ES-I3 (cell line): ENCODE measurements at regions not wholly inside any gene's neighbourhood (a gene's known extent, or its start where the extent isn't known, plus 50 kb on each side); places are given as distances from the start of the nearest gene placed in this dataset.

Source experiments
- H3K36me3 ChIP-seq: 2 replicates; pipeline ENCODE4 v1.6.1; 2013; ENCODE audit warnings: mild to moderate bottlenecking, low read length, control low read depth, moderate library complexity; ENCODE audit not compliant: insufficient read depth
- H3K4me1 ChIP-seq: 2 replicates; pipeline ENCODE4 v1.6.1; 2013; ENCODE audit warnings: mild to moderate bottlenecking, control low read depth, low read length; ENCODE audit not compliant: insufficient read depth
- H3K9ac ChIP-seq: 2 replicates; pipeline ENCODE4 v1.6.1; 2013; ENCODE audit warnings: low read depth, mild to moderate bottlenecking, low read length, moderate library complexity
- H3K9me3 ChIP-seq: 2 replicates; pipeline ENCODE4 v1.6.1; 2013; ENCODE audit warnings: mild to moderate bottlenecking, low read length, moderate library complexity; ENCODE audit not compliant: control insufficient read depth, insufficient read depth

- H3K36me3 ChIP-seq, result no peaks in the 10 kb centered on the region
- H3K9me3 ChIP-seq, result no peaks in the 10 kb centered on the region
- H3K4me1 ChIP-seq, result peaks cover 20% of the 10 kb centered on the region
- H3K9ac ChIP-seq, result no peak overlapping the region
Measured at GRCh38 chr4:138696771-138697170, 318.8 kb upstream of the NOCT start.

GRCh38 chr4:138696058-138696457, 319.5 kb upstream of the NOCT start:
- Histone ChIP-seq H3K9me3 (no peaks in the 10 kb centered on the region), H3K4me1 (peaks cover 20% of the 10 kb centered on the region)

GRCh38 chr4:138693526-138693925, 322.1 kb upstream of the NOCT start:
- Histone ChIP-seq H3K36me3 (no peaks in the 10 kb centered on the region), H3K9ac (no peak overlapping the region), H3K9me3 (no peaks in the 10 kb centered on the region), H3K4me1 (peaks cover 20% of the 10 kb centered on the region)

More at GRCh38 chr4:138696058-138696457, 319.5 kb upstream of the NOCT start:
- Histone ChIP-seq H3K36me3 (no peaks in the 10 kb centered on the region), H3K9ac (no peak overlapping the region)

GRCh38 chr4:138692411-138692810, 323.2 kb upstream of the NOCT start:
- Histone ChIP-seq H3K9ac (no peak overlapping the region), H3K9me3 (no peaks in the 10 kb centered on the region), H3K4me1 (peaks cover 14% of the 10 kb centered on the region), H3K36me3 (no peaks in the 10 kb centered on the region)

DNA sequence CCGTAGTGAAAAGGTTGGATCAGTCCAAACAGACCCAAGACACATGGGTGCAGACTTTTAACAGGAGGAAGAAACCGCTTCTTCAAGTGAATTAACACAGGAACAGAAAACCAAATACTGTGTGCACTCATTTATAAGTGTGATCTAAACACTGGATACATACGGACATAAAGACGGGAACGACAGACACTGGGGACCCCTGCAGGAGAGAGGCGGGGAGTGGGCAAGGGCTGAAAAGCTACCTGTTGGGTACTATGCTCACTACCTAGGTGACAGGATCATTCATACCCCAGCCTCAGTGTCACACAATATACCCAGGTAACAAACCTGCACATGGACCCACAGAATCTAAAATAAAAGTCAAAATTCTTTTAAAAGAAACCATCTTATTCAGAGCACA, 326.0 kb upstream of the NOCT start:
- no peaks in the 10 kb centered on the region for H3K36me3 ChIP-seq
- no peaks in the 10 kb centered on the region for H3K4me1 ChIP-seq
- no peaks in the 10 kb centered on the region for H3K9me3 ChIP-seq
- no peak overlapping the region for H3K9ac ChIP-seq

- Histone ChIP-seq H3K9me3 (no peaks in the 10 kb centered on the region), H3K36me3 (no peaks in the 10 kb centered on the region), H3K4me1 (no peaks in the 10 kb centered on the region), H3K9ac (no peak overlapping the region)
Measured at GRCh38 chr4:138689187-138689586, 326.4 kb upstream of the NOCT start.

DNA sequence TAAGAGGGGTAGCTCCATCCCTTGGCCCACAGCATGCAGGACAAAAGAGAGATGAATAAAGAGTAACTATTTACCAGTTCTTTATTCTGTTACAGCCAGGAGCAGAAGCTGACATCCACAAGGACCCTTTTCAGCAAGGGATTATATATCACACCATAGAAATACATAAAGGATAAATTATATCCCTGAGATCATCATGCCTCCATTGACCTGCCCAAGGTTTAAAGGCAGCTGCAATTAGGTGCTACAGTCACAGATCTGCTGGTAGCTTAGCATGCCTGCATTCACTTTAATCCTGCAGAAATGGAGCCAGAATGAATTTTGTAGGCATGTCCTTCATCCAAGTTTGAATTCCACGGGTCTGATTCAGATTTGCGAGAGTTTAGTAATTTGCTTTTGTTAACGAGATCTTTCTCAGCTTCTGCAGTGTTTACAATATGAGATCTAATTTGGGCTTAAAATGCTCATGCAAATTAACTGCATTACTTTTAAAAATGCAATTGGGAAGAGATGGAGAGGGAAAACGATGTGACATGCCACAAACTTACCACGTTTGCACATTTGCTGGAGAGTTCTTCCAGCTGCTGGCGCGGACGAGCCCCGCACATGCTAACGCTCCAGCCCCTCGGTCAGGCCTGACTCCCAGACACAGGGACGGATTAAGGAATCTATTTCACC, 327.0 kb upstream of the NOCT start:
- Histone ChIP-seq H3K36me3 (no peaks in the 10 kb centered on the region), H3K9ac (no peak overlapping the region), H3K4me1 (no peaks in the 10 kb centered on the region), H3K9me3 (no peaks in the 10 kb centered on the region)

- no peaks in the 10 kb centered on the region; the same call in 1 of the 2 replicates for H3K4me1 ChIP-seq
- no peaks in the 10 kb centered on the region for H3K9me3 ChIP-seq
- no peak overlapping the region for H3K9ac ChIP-seq
- H3K36me3 ChIP-seq, result no peaks in the 10 kb centered on the region
Measured at GRCh38 chr4:138686106-138686835, 329.3 kb upstream of the NOCT start.

DNA sequence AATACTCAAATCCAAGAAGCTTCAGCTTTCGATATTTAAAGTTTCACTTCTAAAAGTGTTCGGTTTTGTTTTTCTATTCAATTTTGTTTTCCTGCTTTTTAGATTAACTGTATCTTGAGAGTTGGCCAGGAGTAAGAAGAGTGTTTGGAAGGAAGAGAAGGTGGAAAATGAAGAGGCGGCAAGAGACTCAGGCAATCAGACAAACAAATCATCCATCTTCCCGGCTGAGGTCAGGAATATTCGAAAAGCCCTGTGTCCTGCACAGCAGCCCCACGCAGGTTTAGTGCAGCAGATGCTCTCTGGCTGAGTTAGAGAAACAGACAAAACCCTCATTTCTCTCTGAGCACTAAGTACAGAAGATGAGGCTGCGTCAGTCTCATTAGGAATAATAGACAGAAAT, 330.3 kb upstream of the NOCT start:
- H3K9ac ChIP-seq, result no peak overlapping the region

GRCh38 chr4:138680989-138681604, 334.5 kb upstream of the NOCT start:
- Histone ChIP-seq H3K36me3 (no peaks in the 10 kb centered on the region), H3K9me3 (no peaks in the 10 kb centered on the region), H3K4me1 (peaks cover 17% of the 10 kb centered on the region), H3K9ac (no peak overlapping the region)

More for the DNA sequence above, 330.3 kb upstream of the NOCT start:
- H3K9me3 ChIP-seq, result no peaks in the 10 kb centered on the region
- no peaks in the 10 kb centered on the region for H3K36me3 ChIP-seq
- H3K4me1 ChIP-seq, result peaks cover 3% of the 10 kb centered on the region; the same call in 1 of the 2 replicates

DNA sequence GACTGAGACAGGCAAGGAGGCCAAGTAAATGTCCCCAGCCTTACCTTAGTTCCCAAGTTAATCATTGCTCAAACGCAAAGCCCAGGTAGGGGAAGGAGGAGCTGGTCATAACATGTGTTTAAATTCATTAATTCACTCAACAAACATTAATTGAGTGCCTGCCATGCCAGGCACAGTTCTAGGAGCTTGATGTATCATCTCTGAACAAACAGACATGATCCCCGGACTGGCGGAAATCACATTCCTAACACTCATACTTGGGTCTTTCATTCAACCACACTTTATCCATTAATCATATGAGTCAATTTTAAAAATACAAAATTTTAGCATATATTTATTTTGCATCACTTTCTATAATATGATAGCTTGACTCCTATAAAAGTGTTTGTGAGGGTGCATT, 335.3 kb upstream of the NOCT start:
- Histone ChIP-seq H3K4me1 (peaks cover 17% of the 10 kb centered on the region), H3K9me3 (no peaks in the 10 kb centered on the region), H3K9ac (no peak overlapping the region), H3K36me3 (no peaks in the 10 kb centered on the region)

DNA sequence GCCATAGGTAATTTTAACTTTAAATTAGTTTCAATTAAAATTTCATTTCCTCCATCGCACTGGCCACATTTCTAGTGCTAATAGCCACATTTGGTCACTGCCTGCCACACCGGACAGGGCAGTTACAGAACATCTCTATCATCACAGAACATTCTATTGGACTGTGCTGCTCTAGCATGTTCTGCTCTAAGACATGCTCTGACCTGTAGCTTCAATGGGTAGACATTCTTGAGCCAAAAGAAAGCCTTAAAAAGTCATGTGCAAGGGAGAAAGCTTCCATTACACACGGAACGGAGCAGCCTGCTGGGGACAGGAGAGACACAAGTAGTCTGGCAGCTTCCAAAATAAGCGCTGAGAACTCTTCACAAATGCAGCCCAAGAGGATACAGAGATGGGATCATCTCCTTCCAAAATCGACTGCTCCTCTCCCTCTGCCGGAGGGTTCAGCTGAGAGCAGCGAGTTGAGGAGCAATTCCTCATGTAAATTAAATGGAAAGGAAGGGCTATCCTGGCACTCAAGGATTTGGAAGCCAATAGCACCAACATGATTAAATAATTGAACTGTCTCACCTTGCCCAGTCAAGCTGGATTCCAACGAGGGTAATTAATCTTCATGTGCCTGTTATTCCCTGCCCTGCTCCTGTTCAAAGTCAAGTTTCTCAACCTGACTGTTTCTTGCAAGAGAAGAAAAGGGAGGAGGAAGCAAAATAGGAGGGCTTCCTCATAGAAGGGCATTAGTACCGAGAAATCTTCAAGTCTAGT, 336.4 kb upstream of the NOCT start:
- H3K9ac ChIP-seq, result no peak overlapping the region
- no peaks in the 10 kb centered on the region for H3K36me3 ChIP-seq
- H3K9me3 ChIP-seq, result no peaks in the 10 kb centered on the region
- peaks cover 17% of the 10 kb centered on the region for H3K4me1 ChIP-seq

GRCh38 chr4:138677748-138678147, 337.8 kb upstream of the NOCT start:
- H3K9me3 ChIP-seq, result no peaks in the 10 kb centered on the region
- no peaks in the 10 kb centered on the region for H3K36me3 ChIP-seq
- peaks cover 19% of the 10 kb centered on the region for H3K4me1 ChIP-seq
- no peak overlapping the region for H3K9ac ChIP-seq

DNA sequence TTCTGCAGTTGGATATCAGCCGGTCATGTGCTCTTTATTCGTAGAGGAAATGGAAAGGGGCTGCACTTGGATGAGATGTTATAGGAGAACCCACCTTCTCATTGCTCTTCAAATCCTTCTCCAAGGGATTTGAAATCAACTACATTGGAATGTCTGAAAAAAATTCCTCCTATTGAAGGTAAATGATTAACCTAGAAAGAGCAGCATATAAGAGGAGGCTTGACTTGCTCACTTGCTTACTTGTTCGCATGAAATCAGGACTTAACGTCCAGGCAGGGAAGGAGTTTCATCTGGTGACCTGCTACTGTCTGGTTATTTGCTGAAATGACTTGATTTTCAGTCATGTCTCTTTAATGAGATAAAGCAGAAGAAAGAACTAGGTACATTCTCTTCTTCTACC, 338.4 kb upstream of the NOCT start:
- H3K36me3 ChIP-seq, result no peaks in the 10 kb centered on the region
- H3K4me1 ChIP-seq, result peaks cover 24% of the 10 kb centered on the region
- H3K9me3 ChIP-seq, result no peaks in the 10 kb centered on the region
- H3K9ac ChIP-seq, result no peak overlapping the region
